OCI-LY1 (cell line): ENCODE measurements at regions not wholly inside any gene's neighbourhood (a gene's known extent, or its start where the extent isn't known, plus 50 kb on each side); places are given as distances from the start of the nearest gene placed in this dataset.

Experiments used
- EZH2 ChIP-seq: fragments of 200-600 bp; sonication (generic), shearing (Covaris generic); IDR thresholded peaks from 2 replicates; pipeline ENCODE4 v1.8.0; 2017; ENCODE audit warnings: borderline replicate concordance, mixed run types, mild to moderate bottlenecking, antibody characterized with exemption, low read length, moderate library complexity, mixed read lengths
- TF ChIP-seq, protein P1 (sequence below): fragments of 200-600 bp; sonication (generic), shearing (Covaris generic); IDR thresholded peaks from 2 replicates; pipeline ENCODE4 v1.5.1; 2017; ENCODE audit warnings: mild to moderate bottlenecking, antibody characterized with exemption, low read length, moderate library complexity, mixed read lengths

DNA sequence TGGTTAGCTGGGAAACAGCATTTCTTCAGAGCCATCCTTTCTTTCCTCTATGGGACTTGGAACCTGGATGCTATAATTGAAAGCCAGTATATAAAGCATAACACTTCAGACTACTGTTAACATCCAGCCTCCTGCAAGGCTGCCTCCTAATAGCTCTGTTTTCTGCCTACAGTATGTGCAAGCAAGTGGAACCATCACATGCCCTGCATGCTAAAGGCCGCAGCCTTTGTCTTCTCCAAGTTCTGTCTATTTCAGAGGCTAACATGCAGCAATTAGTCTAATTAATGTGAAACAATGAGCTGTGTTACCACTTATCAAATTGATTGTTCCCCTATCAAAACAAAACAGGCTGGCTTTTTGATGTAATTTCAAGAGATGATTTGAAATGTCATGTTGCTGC is 82.7 kb upstream of the ESRRG start:
- TF ChIP-seq, protein P1, sequence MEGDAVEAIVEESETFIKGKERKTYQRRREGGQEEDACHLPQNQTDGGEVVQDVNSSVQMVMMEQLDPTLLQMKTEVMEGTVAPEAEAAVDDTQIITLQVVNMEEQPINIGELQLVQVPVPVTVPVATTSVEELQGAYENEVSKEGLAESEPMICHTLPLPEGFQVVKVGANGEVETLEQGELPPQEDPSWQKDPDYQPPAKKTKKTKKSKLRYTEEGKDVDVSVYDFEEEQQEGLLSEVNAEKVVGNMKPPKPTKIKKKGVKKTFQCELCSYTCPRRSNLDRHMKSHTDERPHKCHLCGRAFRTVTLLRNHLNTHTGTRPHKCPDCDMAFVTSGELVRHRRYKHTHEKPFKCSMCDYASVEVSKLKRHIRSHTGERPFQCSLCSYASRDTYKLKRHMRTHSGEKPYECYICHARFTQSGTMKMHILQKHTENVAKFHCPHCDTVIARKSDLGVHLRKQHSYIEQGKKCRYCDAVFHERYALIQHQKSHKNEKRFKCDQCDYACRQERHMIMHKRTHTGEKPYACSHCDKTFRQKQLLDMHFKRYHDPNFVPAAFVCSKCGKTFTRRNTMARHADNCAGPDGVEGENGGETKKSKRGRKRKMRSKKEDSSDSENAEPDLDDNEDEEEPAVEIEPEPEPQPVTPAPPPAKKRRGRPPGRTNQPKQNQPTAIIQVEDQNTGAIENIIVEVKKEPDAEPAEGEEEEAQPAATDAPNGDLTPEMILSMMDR = no peak
- TF ChIP-seq EZH2 = no peak
